Eye (tissue), 1 donor: ENCODE measurements at regions not wholly inside any gene's neighbourhood (a gene's known extent, or its start where the extent isn't known, plus 50 kb on each side); places are given as distances from the start of the nearest gene placed in this dataset.

ENCODE experiments used
- DNase-seq: peaks from one replicate; pipeline ENCODE4 v3.0.0-alpha.2; 2015

- DNase-seq = no peak
Observed at GRCh38 chr3:148187296-148187695, 510.4 kb upstream of the AGTR1 start.

GRCh38 chr3:148190441-148190990 is 507.2 kb upstream of the AGTR1 start:
- no peak for DNase-seq

GRCh38 chr3:148191966-148192365 is 505.7 kb upstream of the AGTR1 start:
- DNase-seq = peak; percentile 59

GRCh38 chr3:148197061-148197460 is 500.6 kb upstream of the AGTR1 start:
- DNase-seq = no peak

GRCh38 chr3:148202386-148202785 is 495.3 kb upstream of the AGTR1 start:
- DNase-seq = no peak

- DNase-seq = peak; percentile 81
Observed at GRCh38 chr3:148203297-148204010, 494.2 kb upstream of the AGTR1 start.

- DNase-seq = no peak
Observed at GRCh38 chr3:148204131-148204530, 493.6 kb upstream of the AGTR1 start.

GRCh38 chr3:148205977-148206376 is 491.7 kb upstream of the AGTR1 start:
- DNase-seq = no peak

- no peak for DNase-seq
Observed at GRCh38 chr3:148206446-148206845, 491.3 kb upstream of the AGTR1 start.

- DNase-seq = no peak
Observed at GRCh38 chr3:148208975-148209374, 488.7 kb upstream of the AGTR1 start.

GRCh38 chr3:148211725-148212124 is 486.0 kb upstream of the AGTR1 start:
- DNase-seq = no peak

GRCh38 chr3:148214705-148215104 is 483.0 kb upstream of the AGTR1 start:
- no peak for DNase-seq

GRCh38 chr3:148217317-148217716 is 480.4 kb upstream of the AGTR1 start:
- no peak for DNase-seq

- DNase-seq = no peak
Observed at GRCh38 chr3:148218222-148218621, 479.5 kb upstream of the AGTR1 start.

GRCh38 chr3:148219999-148220398 is 477.7 kb upstream of the AGTR1 start:
- DNase-seq = no peak

GRCh38 chr3:148221303-148221702 is 476.4 kb upstream of the AGTR1 start:
- peak; percentile 7 for DNase-seq

GRCh38 chr3:148223266-148223665 is 474.4 kb upstream of the AGTR1 start:
- no peak for DNase-seq

GRCh38 chr3:148226246-148226645 is 471.5 kb upstream of the AGTR1 start:
- DNase-seq = no peak

- no peak for DNase-seq
Observed at GRCh38 chr3:148227534-148227933, 470.2 kb upstream of the AGTR1 start.

- DNase-seq = no peak
Observed at GRCh38 chr3:148229107-148229506, 468.6 kb upstream of the AGTR1 start.

GRCh38 chr3:148230473-148230872 is 467.2 kb upstream of the AGTR1 start:
- no peak for DNase-seq

GRCh38 chr3:148232389-148232788 is 465.3 kb upstream of the AGTR1 start:
- no peak for DNase-seq

- no peak for DNase-seq
Observed at GRCh38 chr3:148233403-148233802, 464.3 kb upstream of the AGTR1 start.

- no peak for DNase-seq
Observed at GRCh38 chr3:148234536-148234935, 463.2 kb upstream of the AGTR1 start.

GRCh38 chr3:148235566-148235965 is 462.1 kb upstream of the AGTR1 start:
- DNase-seq = no peak
